ENCODE measurements at regions not wholly inside any gene's neighbourhood (a gene's known extent, or its start where the extent isn't known, plus 50 kb on each side); places are given as distances from the start of the nearest gene placed in this dataset.

GRCh38 chr5:141786700-141787099, 91.5 kb downstream of the PCDH1 start:
- no peaks in the 10 kb centered on the region for H3K4me1 ChIP-seq
- H3K4me3 ChIP-seq = no peak overlapping the region
- TF ChIP-seq CTCF (IDR thresholded peaks at IDR 0.05) = no peak
- intact Hi-C loops (cut with DNase I) = no loop called here
- H3K27ac ChIP-seq = no peak overlapping the region
- no peaks in the 10 kb centered on the region for H3K36me3 ChIP-seq
- no peaks in the 10 kb centered on the region for H3K9me3 ChIP-seq
- DNase-seq = no peak
- ATAC-seq = no peak
- H3K27me3 ChIP-seq = no peaks in the 10 kb centered on the region

- Histone ChIP-seq H3K27ac (no peak overlapping the region), H3K27me3 (no peaks in the 10 kb centered on the region), H3K4me1 (no peaks in the 10 kb centered on the region), H3K9me3 (no peaks in the 10 kb centered on the region), H3K4me3 (no peak overlapping the region), H3K36me3 (no peaks in the 10 kb centered on the region)
- ATAC-seq (peak; percentile 33), DNase-seq (peak in 1 of 4 donors; percentile 39)
- intact Hi-C loops (cut with DNase I) = no loop called here
- no peak for TF ChIP-seq CTCF (IDR thresholded peaks at IDR 0.05)
These were observed 92.5 kb downstream of the PCDH1 start for GRCh38 chr5:141785711-141786110.

- intact Hi-C loops (cut with DNase I) = no loop called here
- ATAC-seq (peak; percentile 56), DNase-seq (no peak)
- H3K9me3 ChIP-seq = no peaks in the 10 kb centered on the region
- H3K27ac ChIP-seq = no peak overlapping the region
- no peak for TF ChIP-seq CTCF (IDR thresholded peaks at IDR 0.05)
- H3K27me3 ChIP-seq = no peaks in the 10 kb centered on the region
- H3K4me3 ChIP-seq = no peak overlapping the region
- H3K36me3 ChIP-seq = no peaks in the 10 kb centered on the region
- H3K4me1 ChIP-seq = no peaks in the 10 kb centered on the region
These were observed 93.1 kb downstream of the PCDH1 start for GRCh38 chr5:141785135-141785534.

GRCh38 chr5:141784529-141784928, 93.7 kb downstream of the PCDH1 start:
- Histone ChIP-seq H3K27ac (no peak overlapping the region), H3K36me3 (no peaks in the 10 kb centered on the region), H3K9me3 (no peaks in the 10 kb centered on the region), H3K4me1 (no peaks in the 10 kb centered on the region), H3K4me3 (no peak overlapping the region), H3K27me3 (no peaks in the 10 kb centered on the region)
- no peak for DNase-seq
- ATAC-seq = no peak
- TF ChIP-seq CTCF (IDR thresholded peaks at IDR 0.05) = no peak
- intact Hi-C loops (cut with DNase I) = no loop called here

GRCh38 chr5:141783947-141784296, 94.3 kb downstream of the PCDH1 start:
- no peak for TF ChIP-seq CTCF (IDR thresholded peaks at IDR 0.05)
- H3K9me3 ChIP-seq = no peaks in the 10 kb centered on the region
- ATAC-seq (no peak), DNase-seq (no peak)
- no peaks in the 10 kb centered on the region for H3K27me3 ChIP-seq
- H3K4me3 ChIP-seq = no peak overlapping the region
- H3K36me3 ChIP-seq = no peaks in the 10 kb centered on the region
- intact Hi-C loops (cut with DNase I) = no loop called here
- no peak overlapping the region for H3K27ac ChIP-seq
- no peaks in the 10 kb centered on the region for H3K4me1 ChIP-seq
